Keratinocyte (primary cell): ENCODE measurements at regions not wholly inside any gene's neighbourhood (a gene's known extent, or its start where the extent isn't known, plus 50 kb on each side); places are given as distances from the start of the nearest gene placed in this dataset.

Experiments used
- DNase-seq: peaks from one replicate; pipeline ENCODE4 v3.0.0-alpha.2; 2011; ENCODE audit warnings: low read depth, missing footprints, low spot score
- FAIRE-seq: peaks from 2 replicates; lab custom pipeline; 2011; peaks lifted over from hg19 to GRCh38; lab: Jason Lieb, UNC
- H2AFZ ChIP-seq: 2 replicates; pipeline ENCODE4 v1.6.0; 2012; ENCODE audit warnings: low read length, control low read depth, inconsistent platforms; ENCODE audit not compliant: control insufficient read depth
- H3K27ac ChIP-seq: 2 replicates; pipeline ENCODE4 v1.5.1; 2011; ENCODE audit warnings: low read length; ENCODE audit not compliant: control insufficient read depth, insufficient read depth
- H3K27me3 ChIP-seq: 3 replicates; pipeline ENCODE4 v1.6.0; 2011; ENCODE audit warnings: low read length; ENCODE audit not compliant: control insufficient read depth, insufficient read depth; ENCODE audit errors: extremely low read depth
- H3K36me3 ChIP-seq, 2 experiments: 2 replicates in 1 of 2; 3 replicates in 1 of 2; pipeline ENCODE4 v1.5.1; 2011; ENCODE audit warnings: low read length in 2 of 2, mild to moderate bottlenecking in 1 of 2; ENCODE audit not compliant: control insufficient read depth in 2 of 2, insufficient read depth in 2 of 2; ENCODE audit errors: extremely low read depth in 1 of 2
- H3K4me1 ChIP-seq: 3 replicates; pipeline ENCODE4 v1.5.1; 2011; ENCODE audit warnings: low read length; ENCODE audit not compliant: control insufficient read depth, insufficient read depth; ENCODE audit errors: extremely low read depth
- H3K4me2 ChIP-seq: 3 replicates; pipeline ENCODE4 v1.6.0; 2011; ENCODE audit warnings: low read depth, low read length; ENCODE audit not compliant: control insufficient read depth, insufficient read depth; ENCODE audit errors: extremely low read depth
- H3K4me3 ChIP-seq, 3 experiments: fragments of 200-600 bp in 1 of 3; sonication (generic) in 1 of 3; 2 replicates in 2 of 3; 3 replicates in 1 of 3; pipeline ENCODE4 v1.5.1; 2011 to 2016; ENCODE audit warnings: low read length in 3 of 3, mild to moderate bottlenecking in 3 of 3, control low read depth in 2 of 3, inconsistent platforms in 1 of 3, low read depth in 1 of 3, mixed read lengths in 1 of 3, mixed run types in 1 of 3, moderate library complexity in 1 of 3; ENCODE audit not compliant: control insufficient read depth in 2 of 3, insufficient read depth in 2 of 3; ENCODE audit errors: extremely low read depth in 1 of 3
- H3K79me2 ChIP-seq: 2 replicates; pipeline ENCODE4 v1.6.0; 2012; ENCODE audit warnings: low read length; ENCODE audit not compliant: control insufficient read depth, insufficient read depth
- H3K9ac ChIP-seq: 3 replicates; pipeline ENCODE4 v1.6.0; 2011; ENCODE audit warnings: low read length; ENCODE audit not compliant: control insufficient read depth, insufficient read depth; ENCODE audit errors: extremely low read depth
- H3K9me1 ChIP-seq: 3 replicates; pipeline ENCODE4 v1.6.0; 2011; ENCODE audit warnings: low read length; ENCODE audit not compliant: control insufficient read depth, insufficient read depth; ENCODE audit errors: extremely low read depth
- H3K9me3 ChIP-seq: 2 replicates; pipeline ENCODE4 v1.5.1; 2012; ENCODE audit warnings: low read depth, low read length; ENCODE audit not compliant: control insufficient read depth
- H4K20me1 ChIP-seq: 3 replicates; pipeline ENCODE4 v1.6.0; 2011; ENCODE audit warnings: low read length; ENCODE audit not compliant: control insufficient read depth, insufficient read depth; ENCODE audit errors: extremely low read depth
- EZH2 ChIP-seq: IDR thresholded peaks from one replicate; pipeline ENCODE4 v1.6.1; 2012; ENCODE audit warnings: inconsistent platforms, mild to moderate bottlenecking, low read length, moderate library complexity
- dilution Hi-C: fragments of 300-500 bp; cut with MboI; formaldehyde crosslinking; loops from one replicate; pipeline ENCODE4 v1.7.0; 2020; ENCODE audit warnings: low sequenced_read_pairs; ENCODE audit not compliant: extremely low pct_ligation_motif_present
- TF ChIP-seq, protein P1 (sequence below), 3 experiments: IDR thresholded peaks in 1 of 3; conservative IDR thresholded peaks in 1 of 3; optimal IDR thresholded peaks in 1 of 3; 2 replicates in 2 of 3; 3 replicates in 1 of 3; pipeline versions ENCODE3 to v1.5.1; 2011; ENCODE audit warnings: low read length in 3 of 3, mild to moderate bottlenecking in 3 of 3, moderate library complexity in 2 of 3, control low read depth in 1 of 3, inconsistent platforms in 1 of 3; ENCODE audit not compliant: insufficient read depth in 2 of 3; ENCODE audit errors: extremely low read depth in 1 of 3

DNA sequence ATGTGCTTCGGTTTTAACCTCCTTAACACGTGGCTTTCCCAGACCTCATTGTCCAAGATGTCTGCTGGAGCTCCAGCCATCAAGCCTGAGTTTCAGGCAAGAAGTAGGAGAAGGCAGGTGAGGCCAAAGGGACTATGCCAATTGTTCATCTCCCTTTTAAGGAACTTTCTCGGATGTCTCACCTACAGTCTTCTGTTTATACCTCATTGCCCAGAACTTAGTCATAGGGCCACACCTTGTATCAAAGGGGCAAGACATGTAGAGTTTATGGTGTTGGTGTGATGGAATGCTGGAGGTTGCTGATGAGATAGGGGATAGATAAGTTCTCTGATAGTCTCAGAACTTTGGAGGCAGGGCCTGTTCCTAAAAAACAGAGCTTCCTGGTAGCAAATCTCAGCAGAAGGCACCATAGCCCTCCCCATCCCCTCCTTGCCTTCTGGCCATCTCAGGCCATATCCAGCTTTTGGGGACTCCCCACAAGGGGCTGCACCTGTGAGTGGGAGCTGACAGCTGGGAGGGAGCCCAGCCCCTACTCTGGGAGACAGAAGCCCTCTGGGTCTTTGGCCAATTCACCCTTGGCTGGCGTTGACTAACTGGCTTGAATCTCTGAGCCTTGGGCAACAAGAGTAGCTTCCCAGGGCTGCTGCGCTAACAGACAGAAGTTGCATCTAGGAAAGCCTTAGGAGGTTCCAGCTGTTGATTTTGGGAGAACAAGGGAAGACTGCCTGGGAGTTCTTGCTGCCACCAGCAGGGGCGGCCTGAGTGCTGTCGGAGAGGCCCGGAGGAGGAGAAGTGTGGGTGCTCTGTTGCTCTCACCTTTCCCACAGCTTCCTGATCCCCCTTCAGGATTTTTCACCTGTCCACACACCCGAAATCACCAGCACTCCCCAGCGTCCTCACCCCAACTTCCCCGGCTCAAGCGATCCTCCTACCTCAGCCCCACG, 149.8 kb upstream of the THY1 start:
- H3K4me2 ChIP-seq = peak overlapping the region; percentile 41
- DNase-seq (peak; percentile 76), FAIRE-seq (peak; percentile 91)
- H3K27ac ChIP-seq = peak overlapping the region; percentile 60
- no peak for TF ChIP-seq EZH2
- TF ChIP-seq, protein P1, sequence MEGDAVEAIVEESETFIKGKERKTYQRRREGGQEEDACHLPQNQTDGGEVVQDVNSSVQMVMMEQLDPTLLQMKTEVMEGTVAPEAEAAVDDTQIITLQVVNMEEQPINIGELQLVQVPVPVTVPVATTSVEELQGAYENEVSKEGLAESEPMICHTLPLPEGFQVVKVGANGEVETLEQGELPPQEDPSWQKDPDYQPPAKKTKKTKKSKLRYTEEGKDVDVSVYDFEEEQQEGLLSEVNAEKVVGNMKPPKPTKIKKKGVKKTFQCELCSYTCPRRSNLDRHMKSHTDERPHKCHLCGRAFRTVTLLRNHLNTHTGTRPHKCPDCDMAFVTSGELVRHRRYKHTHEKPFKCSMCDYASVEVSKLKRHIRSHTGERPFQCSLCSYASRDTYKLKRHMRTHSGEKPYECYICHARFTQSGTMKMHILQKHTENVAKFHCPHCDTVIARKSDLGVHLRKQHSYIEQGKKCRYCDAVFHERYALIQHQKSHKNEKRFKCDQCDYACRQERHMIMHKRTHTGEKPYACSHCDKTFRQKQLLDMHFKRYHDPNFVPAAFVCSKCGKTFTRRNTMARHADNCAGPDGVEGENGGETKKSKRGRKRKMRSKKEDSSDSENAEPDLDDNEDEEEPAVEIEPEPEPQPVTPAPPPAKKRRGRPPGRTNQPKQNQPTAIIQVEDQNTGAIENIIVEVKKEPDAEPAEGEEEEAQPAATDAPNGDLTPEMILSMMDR (optimal IDR thresholded peaks at IDR 0.05 in 1 of 3, IDR thresholded peaks at IDR 0.05 in 1 of 3, conservative IDR thresholded peaks at IDR 0.05 in 1 of 3; ENCODE audit: extremely low read depth in 1 of 3, insufficient read depth in 2 of 3, low read length in 3 of 3) = peak; percentile 27 to 72 (median 34)
- no peaks in the 10 kb centered on the region for H3K9me1 ChIP-seq
- peaks cover 4% of the 10 kb centered on the region for H3K9me3 ChIP-seq
- H3K9ac ChIP-seq = no peak overlapping the region
- H3K4me1 ChIP-seq = peaks cover 17% of the 10 kb centered on the region
- no peak overlapping the region for H2AFZ ChIP-seq
- H3K4me3 ChIP-seq = no peak overlapping the region
- H3K27me3 ChIP-seq = no peaks in the 10 kb centered on the region
- dilution Hi-C loops = no loop called here
- H3K79me2 ChIP-seq = no peaks in the 10 kb centered on the region
- no peaks in the 10 kb centered on the region for H4K20me1 ChIP-seq
- H3K36me3 ChIP-seq = no peaks in the 10 kb centered on the region

DNA sequence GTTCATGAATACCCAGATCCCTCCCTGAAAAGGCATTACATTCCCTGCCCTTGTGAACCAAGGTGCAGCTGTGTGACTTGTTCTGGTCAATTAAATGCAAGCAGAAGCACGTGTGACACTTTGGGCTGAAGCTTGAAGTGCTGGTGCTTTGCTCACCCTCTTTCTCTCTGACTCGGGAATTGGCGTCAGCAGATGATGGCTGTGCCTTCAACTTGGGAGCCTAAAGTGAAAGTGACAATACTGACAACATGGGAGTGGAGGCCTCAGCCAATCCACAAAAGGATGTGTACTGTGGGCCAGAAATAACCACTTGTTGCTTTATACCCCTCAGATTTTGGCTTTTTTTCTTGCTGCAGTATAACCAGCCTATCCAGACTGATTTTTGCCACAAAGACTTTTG, 148.3 kb upstream of the THY1 start:
- no peak overlapping the region for H3K9ac ChIP-seq
- H2AFZ ChIP-seq = peak overlapping the region; percentile 36
- no peak for DNase-seq
- H3K79me2 ChIP-seq = no peaks in the 10 kb centered on the region
- H3K4me2 ChIP-seq = no peak overlapping the region
- dilution Hi-C loops = no loop called here
- TF ChIP-seq, protein P1 (optimal IDR thresholded peaks at IDR 0.05 in 1 of 3, IDR thresholded peaks at IDR 0.05 in 1 of 3, conservative IDR thresholded peaks at IDR 0.05 in 1 of 3; ENCODE audit: extremely low read depth in 1 of 3, insufficient read depth in 2 of 3, low read length in 3 of 3) = no peak
- TF ChIP-seq EZH2 = no peak
- peaks cover 17% of the 10 kb centered on the region for H3K4me1 ChIP-seq
- H3K4me3 ChIP-seq = no peak overlapping the region
- H3K9me3 ChIP-seq = peaks cover 4% of the 10 kb centered on the region
- H4K20me1 ChIP-seq = no peaks in the 10 kb centered on the region
- H3K36me3 ChIP-seq = no peaks in the 10 kb centered on the region
- no peaks in the 10 kb centered on the region for H3K27me3 ChIP-seq
- H3K9me1 ChIP-seq = no peaks in the 10 kb centered on the region
- peak; percentile 20 for FAIRE-seq
- no peak overlapping the region for H3K27ac ChIP-seq
